ENCODE measurements at regions not wholly inside any gene's neighbourhood (a gene's known extent, or its start where the extent isn't known, plus 50 kb on each side); places are given as distances from the start of the nearest gene placed in this dataset.

- CTCF ChIA-PET: no interaction called here
- H3K4me3 ChIP-seq (ENCODE audit: insufficient read depth, low read depth, low read length): no peak overlapping the region
- dilution Hi-C loops (cut with HindIII; ENCODE audit: low sequenced_read_pairs, unreplicated experiment): no loop called here
- no peaks in the 10 kb centered on the region for H3K4me1 ChIP-seq (ENCODE audit: control insufficient read depth, insufficient read depth, low read length)
- no peak for DNase-seq
- H4K20me1 ChIP-seq (ENCODE audit: insufficient read depth, low read length): no peaks in the 10 kb centered on the region
- H2AK5ac ChIP-seq (ENCODE audit: low read depth, low read length): no peak overlapping the region
- H3K4ac ChIP-seq (ENCODE audit: low read depth, low read length): no peak overlapping the region
- WGBS, 2 experiments (ENCODE audit: extremely low coverage in 2 of 2, insufficient read length in 1 of 2): 60% methylated on average over 1 of the region's 3 CpGs; no CpG with 5 or more reads in 1 of the 2 experiments
- no peak for ATAC-seq (ENCODE audit: low read depth)
- H3K4me2 ChIP-seq (ENCODE audit: low read depth, low read length): no peak overlapping the region
- no TSS peak for BruUV-seq (replicated peaks)
- no peak overlapping the region for H2BK20ac ChIP-seq (ENCODE audit: low read depth, low read length)
- no peaks in the 10 kb centered on the region for H3K79me1 ChIP-seq (ENCODE audit: low read depth in 1 of 2, low read length in 2 of 2)
- no peak overlapping the region for H2BK120ac ChIP-seq (ENCODE audit: low read depth, low read length)
- H2BK5ac ChIP-seq (ENCODE audit: low read depth, low read length, poor library complexity, severe bottlenecking): no peak overlapping the region
- no peak overlapping the region for H3K27ac ChIP-seq (ENCODE audit: insufficient read depth, low read length)
- in situ Hi-C loops (cut with MboI; ENCODE audit: low sequenced_read_pairs): loop anchor here (10.0 to 25.0 kb wide), 3 partner anchors 445 to 802 kb away; no protein-coding TSS in a partner anchor
- H3K27me3 ChIP-seq (ENCODE audit: control insufficient read depth, insufficient read depth, low read length): peaks cover 3% of the 10 kb centered on the region; the same call in 1 of the 2 replicates
- no peak overlapping the region for H4K91ac ChIP-seq (ENCODE audit: insufficient read depth, low read depth, low read length)
- H2AFZ ChIP-seq (replicated peaks; ENCODE audit: low read length, poor library complexity): no peak overlapping the region
- H2BK15ac ChIP-seq (ENCODE audit: low read depth, low read length): no peak overlapping the region
- H3K14ac ChIP-seq (replicated peaks; ENCODE audit: low read depth, low read length): no peak overlapping the region
- no peaks in the 10 kb centered on the region for H3K9me1 ChIP-seq (ENCODE audit: insufficient read depth, low read length)
- H3K9ac ChIP-seq (ENCODE audit: low read depth, low read length): no peak overlapping the region
- TF ChIP-seq CHD1 (IDR thresholded peaks at IDR 0.05; ENCODE audit: low read depth, low read length) (no peak), RAD21 (IDR thresholded peaks at IDR 0.05; ENCODE audit: low read length) (no peak), CTCF (conservative IDR thresholded peaks at IDR 0.05; ENCODE audit: low read depth, low read length) (no peak), RFX5 (IDR thresholded peaks at IDR 0.05; ENCODE audit: low read depth, low read length) (no peak)
- H2AK9ac ChIP-seq (replicated peaks; ENCODE audit: low read depth, low read length, poor library complexity): no peak overlapping the region
- no peaks in the 10 kb centered on the region for H3K36me3 ChIP-seq (ENCODE audit: control insufficient read depth, insufficient read depth, low read length)
- H3K9me3 ChIP-seq (ENCODE audit: control insufficient read depth, insufficient read depth, low read length): no peaks in the 10 kb centered on the region
- H3K18ac ChIP-seq (ENCODE audit: low read depth, low read length): no peak overlapping the region
- H4K8ac ChIP-seq (ENCODE audit: low read depth in 2 of 2, low read length in 2 of 2): no peak overlapping the region
- H3K56ac ChIP-seq (ENCODE audit: extremely low read depth, insufficient read depth, low read length): no peak overlapping the region
- no peak overlapping the region for H3K23ac ChIP-seq (ENCODE audit: low read depth, low read length)
- intact Hi-C loops (cut with micrococcal nuclease): loop anchor here (10.0 kb wide), 1 partner anchor 775 kb away; the partner anchor contains the start of genes NKIRAS1 and RPL15
- no peak overlapping the region for H4K5ac ChIP-seq (ENCODE audit: low read depth, low read length)
- POLR2A ChIA-PET (ENCODE audit: unreplicated experiment): no interaction called here
Measured at GRCh38 chr3:24689353-24689752, 194.7 kb upstream of the THRB start.
